WI38 (cell line): ENCODE measurements at regions not wholly inside any gene's neighbourhood (a gene's known extent, or its start where the extent isn't known, plus 50 kb on each side); places are given as distances from the start of the nearest gene placed in this dataset.

Experiments used
- H3K4me3 ChIP-seq: 2 replicates; pipeline ENCODE4 v1.5.1; 2011; ENCODE audit warnings: low read depth, mild to moderate bottlenecking, control low read depth, low read length
- TF ChIP-seq, protein P1 (sequence below): IDR thresholded peaks from 2 replicates; pipeline ENCODE4 v1.5.1; 2012; ENCODE audit warnings: low read depth, mild to moderate bottlenecking, control low read depth, low read length

DNA sequence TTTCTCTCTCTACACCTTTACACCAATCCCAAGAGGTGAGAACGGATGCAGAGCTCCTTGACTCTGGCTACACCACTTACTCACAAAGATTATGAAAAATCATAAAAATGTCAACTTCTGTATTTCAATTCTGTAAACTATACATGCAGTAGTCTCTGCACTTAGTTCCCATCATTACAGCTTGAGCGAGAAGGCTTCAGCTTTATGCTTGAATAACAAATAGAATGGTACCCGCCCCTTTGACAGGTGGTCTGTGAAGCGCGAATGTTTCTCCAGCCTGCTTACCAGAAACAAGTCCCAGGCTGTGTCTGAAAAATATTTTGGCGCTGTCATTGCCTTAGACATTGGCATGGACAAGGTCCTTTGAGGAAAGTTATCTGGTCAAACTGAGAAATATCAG lies 562.4 kb upstream of the CLINT1 start:
- no peak overlapping the region for H3K4me3 ChIP-seq
- TF ChIP-seq, protein P1, sequence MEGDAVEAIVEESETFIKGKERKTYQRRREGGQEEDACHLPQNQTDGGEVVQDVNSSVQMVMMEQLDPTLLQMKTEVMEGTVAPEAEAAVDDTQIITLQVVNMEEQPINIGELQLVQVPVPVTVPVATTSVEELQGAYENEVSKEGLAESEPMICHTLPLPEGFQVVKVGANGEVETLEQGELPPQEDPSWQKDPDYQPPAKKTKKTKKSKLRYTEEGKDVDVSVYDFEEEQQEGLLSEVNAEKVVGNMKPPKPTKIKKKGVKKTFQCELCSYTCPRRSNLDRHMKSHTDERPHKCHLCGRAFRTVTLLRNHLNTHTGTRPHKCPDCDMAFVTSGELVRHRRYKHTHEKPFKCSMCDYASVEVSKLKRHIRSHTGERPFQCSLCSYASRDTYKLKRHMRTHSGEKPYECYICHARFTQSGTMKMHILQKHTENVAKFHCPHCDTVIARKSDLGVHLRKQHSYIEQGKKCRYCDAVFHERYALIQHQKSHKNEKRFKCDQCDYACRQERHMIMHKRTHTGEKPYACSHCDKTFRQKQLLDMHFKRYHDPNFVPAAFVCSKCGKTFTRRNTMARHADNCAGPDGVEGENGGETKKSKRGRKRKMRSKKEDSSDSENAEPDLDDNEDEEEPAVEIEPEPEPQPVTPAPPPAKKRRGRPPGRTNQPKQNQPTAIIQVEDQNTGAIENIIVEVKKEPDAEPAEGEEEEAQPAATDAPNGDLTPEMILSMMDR = no peak

DNA sequence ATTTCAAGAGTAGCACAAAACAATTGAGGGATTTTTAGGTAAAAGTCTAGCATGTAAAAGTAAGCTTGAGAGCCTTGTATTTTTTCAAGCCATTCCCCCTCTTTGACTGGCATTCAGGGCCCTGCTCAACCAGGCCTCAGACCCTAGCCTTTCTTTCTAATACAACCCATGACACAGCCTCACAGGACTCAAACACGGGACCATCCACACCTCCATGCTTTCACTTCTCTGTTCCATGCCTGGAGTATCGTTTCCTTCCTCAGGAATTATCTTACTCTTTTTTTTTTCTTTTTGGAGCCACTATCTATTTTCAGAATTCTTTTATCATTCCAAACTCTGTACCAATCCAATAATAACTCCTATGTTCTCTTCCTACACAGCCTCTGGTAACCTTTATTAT lies 560.2 kb upstream of the CLINT1 start:
- TF ChIP-seq, protein P1 = no peak

DNA sequence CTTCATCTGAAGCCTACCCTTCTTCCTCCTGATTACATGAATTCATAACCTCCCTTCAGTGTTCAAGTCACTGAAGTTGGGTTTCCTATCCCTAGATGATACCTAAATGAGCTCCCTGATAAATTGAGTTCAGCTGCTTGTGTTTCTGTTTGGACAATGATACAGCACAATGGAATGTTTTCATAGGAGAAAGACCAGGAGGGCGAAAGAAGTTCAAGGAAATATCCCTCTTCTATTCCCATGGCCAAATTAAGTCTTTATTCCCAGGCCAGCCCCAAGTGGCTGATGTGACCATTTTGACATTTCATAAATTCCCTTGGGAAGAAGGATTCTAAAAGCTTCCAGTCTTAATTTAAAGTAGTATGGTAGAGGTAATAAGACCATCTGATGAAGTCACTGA lies 555.8 kb upstream of the CLINT1 start:
- TF ChIP-seq, protein P1 = no peak

More for the DNA sequence above, 560.2 kb upstream of the CLINT1 start:
- no peak overlapping the region for H3K4me3 ChIP-seq

DNA sequence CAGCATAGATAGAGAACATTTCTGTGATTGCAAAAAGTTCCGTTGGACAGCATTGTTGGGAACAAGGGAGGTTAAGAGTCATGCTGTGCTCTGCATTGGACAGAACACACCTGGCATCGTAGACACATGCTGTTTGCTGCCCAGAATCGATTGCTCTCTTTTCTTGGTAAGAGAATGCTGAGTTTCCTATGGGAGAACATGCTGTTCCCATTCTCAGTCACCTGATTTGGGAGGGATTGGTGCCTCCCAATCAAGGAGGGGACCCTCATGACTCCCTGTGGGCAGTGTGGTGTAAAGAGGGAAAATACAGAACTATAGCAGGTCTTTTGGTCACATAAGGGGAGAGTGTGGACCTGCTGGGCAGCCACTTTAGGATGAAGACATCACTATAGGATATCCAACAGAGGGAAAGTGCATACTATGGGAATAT lies 555.4 kb upstream of the CLINT1 start:
- TF ChIP-seq, protein P1 = no peak
- no peak overlapping the region for H3K4me3 ChIP-seq

More for the DNA sequence above, 555.8 kb upstream of the CLINT1 start:
- H3K4me3 ChIP-seq = no peak overlapping the region

DNA sequence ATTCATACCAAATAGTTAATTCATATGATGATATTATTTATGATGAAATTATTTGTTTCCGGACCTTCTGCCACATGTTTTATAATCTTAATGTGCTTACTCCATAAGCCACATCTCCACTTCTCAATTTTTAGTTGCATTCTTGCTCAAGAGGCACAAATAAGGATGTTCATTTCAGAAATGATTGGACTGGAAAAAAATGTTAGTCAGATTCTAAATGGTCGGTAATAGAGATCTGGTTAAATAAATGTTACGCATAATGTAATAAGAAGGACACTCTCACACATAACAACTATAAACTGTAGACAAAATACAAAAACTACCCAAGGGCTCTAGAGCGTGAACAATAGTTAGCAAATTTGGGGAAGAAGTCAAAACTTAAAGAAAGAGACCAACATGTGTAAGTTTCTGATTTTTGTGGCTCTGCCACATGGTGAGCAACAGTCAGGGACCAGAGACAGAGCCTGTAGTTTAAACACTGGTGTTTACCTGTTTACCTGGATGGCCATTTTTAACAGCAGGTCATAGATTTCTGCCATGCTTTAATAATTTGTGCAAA lies 554.3 kb upstream of the CLINT1 start:
- H3K4me3 ChIP-seq = no peak overlapping the region
- TF ChIP-seq, protein P1 = no peak

DNA sequence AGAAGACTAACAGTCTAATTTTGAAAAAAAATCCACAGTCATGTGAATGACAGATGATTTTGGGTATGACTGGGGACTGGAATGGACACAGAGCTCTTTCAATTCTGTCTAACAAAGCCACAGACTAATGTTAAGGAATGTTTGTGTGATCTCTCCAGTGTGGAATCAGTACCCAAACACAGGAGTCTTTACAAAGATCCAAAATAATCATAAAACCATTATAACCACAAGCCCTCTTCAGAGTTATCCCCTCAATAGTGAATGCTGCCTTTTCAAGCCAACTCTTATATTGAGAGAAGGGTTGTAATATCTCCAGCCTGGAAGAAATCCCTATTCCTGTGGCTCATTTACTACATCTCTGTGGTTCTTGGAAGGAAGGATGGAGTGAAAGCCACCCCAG lies 552.0 kb upstream of the CLINT1 start:
- TF ChIP-seq, protein P1 = no peak
- no peak overlapping the region for H3K4me3 ChIP-seq

DNA sequence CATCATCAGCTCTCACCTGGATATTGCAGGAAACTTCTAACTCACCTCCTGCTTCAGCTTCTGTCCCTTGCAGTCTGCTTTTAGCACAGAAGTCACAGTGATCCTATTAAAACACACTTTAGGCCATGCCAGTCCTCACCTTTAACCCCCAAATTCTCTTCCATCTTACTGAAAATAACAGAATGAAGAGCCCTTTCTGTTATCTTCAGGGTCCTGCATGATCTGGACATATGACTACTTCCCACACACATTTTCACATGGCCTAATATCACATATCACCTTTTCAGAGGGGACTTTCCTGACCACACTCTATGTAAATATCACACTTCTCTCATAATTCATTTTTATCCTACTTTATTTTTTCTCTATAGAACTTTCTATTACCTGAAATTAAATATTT lies 550.6 kb upstream of the CLINT1 start:
- no peak overlapping the region for H3K4me3 ChIP-seq

More for the DNA sequence above, 550.6 kb upstream of the CLINT1 start:
- TF ChIP-seq, protein P1 = no peak
